Common myeloid progenitor, CD34-positive (primary cell): ENCODE measurements at regions not wholly inside any gene's neighbourhood (a gene's known extent, or its start where the extent isn't known, plus 50 kb on each side); places are given as distances from the start of the nearest gene placed in this dataset.

ENCODE experiments used
- CTCF ChIA-PET: fragments of 350-600 bp; sonication (Branson Sonifier 250); formaldehyde crosslinking; loops from one replicate; lab custom pipeline; 2021; ENCODE audit warnings: antibody characterized with exemption; lab: Charles Lee
- POLR2A ChIA-PET: fragments of 350-600 bp; sonication (Branson Sonifier 250); formaldehyde crosslinking; loops from one replicate; lab custom pipeline; 2021; ENCODE audit warnings: antibody characterized with exemption; lab: Charles Lee
- DNase-seq, 3 donors: peaks; one replicate each; pipeline versions ENCODE4 v3.0.0 to v3.0.0-alpha.2; 2013
- H3K27ac ChIP-seq, 2 experiments: 1 replicate in 1 of 2; 2 replicates in 1 of 2; pipeline ENCODE4 v1.7.0; 2013; ENCODE audit warnings: inconsistent platforms in 2 of 2, low read length in 2 of 2, mild to moderate bottlenecking in 2 of 2, low read depth in 1 of 2, moderate library complexity in 1 of 2; ENCODE audit not compliant: severe bottlenecking in 2 of 2, insufficient read depth in 1 of 2, poor library complexity in 1 of 2
- H3K27me3 ChIP-seq, 5 experiments: replicated peaks in 2 of 5; 1 replicate in 3 of 5; 2 replicates in 2 of 5; pipeline versions ENCODE4 v1.6.1 to v1.7.0; 2013; ENCODE audit warnings: low read length in 4 of 5, mild to moderate bottlenecking in 2 of 5, moderate library complexity in 2 of 5, inconsistent platforms in 1 of 5; ENCODE audit not compliant: insufficient read depth in 5 of 5, control insufficient read depth in 4 of 5
- H3K36me3 ChIP-seq, 4 experiments: 1 replicate in 2 of 4; 2 replicates in 2 of 4; pipeline versions ENCODE4 v1.6.1 to v1.7.0; 2013; ENCODE audit warnings: low read length in 3 of 4, control low read depth in 1 of 4, mild to moderate bottlenecking in 1 of 4; ENCODE audit not compliant: control insufficient read depth in 4 of 4, insufficient read depth in 4 of 4
- H3K4me1 ChIP-seq, 4 experiments: 1 replicate in 3 of 4; 2 replicates in 1 of 4; pipeline versions ENCODE4 v1.6.1 to v1.7.1; 2013; ENCODE audit warnings: low read length in 3 of 4, mild to moderate bottlenecking in 3 of 4, control low read depth in 1 of 4, inconsistent platforms in 1 of 4, moderate library complexity in 1 of 4; ENCODE audit not compliant: control insufficient read depth in 4 of 4, insufficient read depth in 4 of 4; ENCODE audit errors: control extremely low read depth in 1 of 4
- H3K4me3 ChIP-seq, 7 experiments: 1 replicate in 4 of 7; 2 replicates in 3 of 7; pipeline versions ENCODE4 v1.5.1 to v1.7.0; 2013; ENCODE audit warnings: mild to moderate bottlenecking in 7 of 7, low read length in 6 of 7, moderate library complexity in 6 of 7, inconsistent platforms in 2 of 7, low read depth in 2 of 7, control low read depth in 1 of 7; ENCODE audit not compliant: insufficient read depth in 4 of 7, control insufficient read depth in 1 of 7; ENCODE audit errors: extremely low read depth in 1 of 7
- H3K9me3 ChIP-seq, 5 experiments: 1 replicate in 4 of 5; 2 replicates in 1 of 5; pipeline versions ENCODE4 v1.6.1 to v1.7.1; 2013; ENCODE audit warnings: low read length in 4 of 5, mild to moderate bottlenecking in 2 of 5, inconsistent platforms in 1 of 5, low read depth in 1 of 5, moderate library complexity in 1 of 5; ENCODE audit not compliant: control insufficient read depth in 4 of 5, insufficient read depth in 2 of 5; ENCODE audit errors: control extremely low read depth in 1 of 5
- WGBS: methylation state at CpG from one replicate; pipeline ENCODE4 v1.1.5; 2013; ENCODE audit not compliant: insufficient coverage; 5-methylcytosine and 5-hydroxymethylcytosine counted together

GRCh38 chr5:34483442-34484033 is 172.6 kb upstream of the RAI14 start:
- H3K27ac ChIP-seq = no peak overlapping the region
- POLR2A ChIA-PET = no interaction called here
- no peak overlapping the region for H3K4me3 ChIP-seq
- H3K4me1 ChIP-seq = no peaks in the 10 kb centered on the region
- H3K9me3 ChIP-seq = no peaks in the 10 kb centered on the region
- WGBS = 83% methylated on average over 1 of the region's 5 CpGs
- H3K27me3 ChIP-seq = peaks cover 0 to 7% (median 2%) of the 10 kb centered on the region in 5 experiments
- no peaks in the 10 kb centered on the region for H3K36me3 ChIP-seq
- CTCF ChIA-PET = interaction anchor here (2.2 to 4.3 kb wide), 2 partner anchors 11 to 421 kb away, joined by 10 to 23 read pairs; no protein-coding TSS in a partner anchor
- no peak for DNase-seq

- no peak for DNase-seq
- 50% methylated on average over 3 of the region's 3 CpGs for WGBS
- Histone ChIP-seq H3K27me3 (peaks cover 0 to 7% (median 2%) of the 10 kb centered on the region in 5 experiments), H3K4me3 (no peak overlapping the region), H3K4me1 (no peaks in the 10 kb centered on the region), H3K27ac (no peak overlapping the region), H3K9me3 (no peaks in the 10 kb centered on the region), H3K36me3 (no peaks in the 10 kb centered on the region)
- POLR2A ChIA-PET = no interaction called here
- CTCF ChIA-PET = interaction anchor here (0.8 to 4.3 kb wide), 5 partner anchors 9 to 420 kb away, joined by 3 to 23 read pairs (median 10); no protein-coding TSS in a partner anchor
Measured at GRCh38 chr5:34484216-34484920, 171.8 kb upstream of the RAI14 start.

- Histone ChIP-seq H3K36me3 (no peaks in the 10 kb centered on the region), H3K9me3 (no peaks in the 10 kb centered on the region), H3K27me3 (peaks cover 0 to 7% (median 2%) of the 10 kb centered on the region in 5 experiments), H3K4me1 (no peaks in the 10 kb centered on the region), H3K27ac (no peak overlapping the region), H3K4me3 (no peak overlapping the region)
- POLR2A ChIA-PET = no interaction called here
- no peak for DNase-seq
- CTCF ChIA-PET = interaction anchor here (0.8 to 4.3 kb wide), 16 partner anchors 8 to 444 kb away, joined by 3 to 23 read pairs (median 4); partner anchors contain the start of gene DNAJC21
Measured at GRCh38 chr5:34485768-34486030, 170.4 kb upstream of the RAI14 start.

GRCh38 chr5:34486160-34486848 is 169.8 kb upstream of the RAI14 start:
- H3K27ac ChIP-seq = no peak overlapping the region
- POLR2A ChIA-PET = no interaction called here
- no peaks in the 10 kb centered on the region for H3K9me3 ChIP-seq
- H3K4me3 ChIP-seq = no peak overlapping the region
- H3K4me1 ChIP-seq = no peaks in the 10 kb centered on the region
- CTCF ChIA-PET = interaction anchor here (0.7 to 4.3 kb wide), 19 partner anchors 8 to 443 kb away, joined by 3 to 23 read pairs (median 4); partner anchors contain the start of gene DNAJC21
- peaks cover 0 to 7% (median 2%) of the 10 kb centered on the region in 5 experiments for H3K27me3 ChIP-seq
- H3K36me3 ChIP-seq = no peaks in the 10 kb centered on the region
- 37% methylated on average over 10 of the region's 15 CpGs for WGBS
- DNase-seq = peak; percentile 68 to 84 (median 76)

DNA sequence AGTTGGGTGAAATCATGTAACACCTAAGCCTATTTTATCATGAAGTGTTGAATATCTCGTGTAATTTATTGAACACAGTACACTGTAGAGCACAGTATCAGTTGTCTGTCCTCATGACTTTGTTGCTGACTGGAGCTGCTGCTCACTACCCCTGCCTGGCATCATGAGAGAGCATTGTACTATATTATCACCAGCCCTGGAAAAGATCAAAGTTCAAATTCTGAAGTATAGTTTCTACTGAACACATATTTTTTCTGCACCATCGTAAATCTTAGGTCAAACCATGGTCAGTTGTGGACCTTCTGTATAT is 169.3 kb upstream of the RAI14 start:
- ChIA-PET CTCF (interaction anchor here (0.7 to 4.3 kb wide), 10 partner anchors 8 to 424 kb away, joined by 3 to 23 read pairs (median 4); no protein-coding TSS in a partner anchor), POLR2A (no interaction called here)
- no peaks in the 10 kb centered on the region for H3K9me3 ChIP-seq
- H3K4me3 ChIP-seq = no peak overlapping the region
- H3K36me3 ChIP-seq = no peaks in the 10 kb centered on the region
- no peaks in the 10 kb centered on the region for H3K4me1 ChIP-seq
- H3K27ac ChIP-seq = no peak overlapping the region
- H3K27me3 ChIP-seq = peaks cover 0 to 7% (median 2%) of the 10 kb centered on the region in 5 experiments
- no peak for DNase-seq
- 100% methylated on average over 1 of the region's 2 CpGs for WGBS

- no peak for DNase-seq
- WGBS = 95% methylated on average over 9 of the region's 11 CpGs
- Histone ChIP-seq H3K9me3 (no peaks in the 10 kb centered on the region), H3K27ac (no peak overlapping the region), H3K4me1 (no peaks in the 10 kb centered on the region), H3K36me3 (no peaks in the 10 kb centered on the region), H3K4me3 (no peak overlapping the region), H3K27me3 (peaks cover 0 to 7% (median 2%) of the 10 kb centered on the region in 5 experiments)
- POLR2A ChIA-PET = no interaction called here
- CTCF ChIA-PET = interaction anchor here (1.0 to 4.3 kb wide), 9 partner anchors 9 to 417 kb away, joined by 3 to 23 read pairs (median 6); no protein-coding TSS in a partner anchor
Measured at GRCh38 chr5:34487159-34487879, 168.8 kb upstream of the RAI14 start.
